ENCODE measurements at regions not wholly inside any gene's neighbourhood (a gene's known extent, or its start where the extent isn't known, plus 50 kb on each side); places are given as distances from the start of the nearest gene placed in this dataset.

- DNase-seq = no peak
Observed at GRCh38 chr6:145368075-145368474, 367.2 kb downstream of the EPM2A start.

DNA sequence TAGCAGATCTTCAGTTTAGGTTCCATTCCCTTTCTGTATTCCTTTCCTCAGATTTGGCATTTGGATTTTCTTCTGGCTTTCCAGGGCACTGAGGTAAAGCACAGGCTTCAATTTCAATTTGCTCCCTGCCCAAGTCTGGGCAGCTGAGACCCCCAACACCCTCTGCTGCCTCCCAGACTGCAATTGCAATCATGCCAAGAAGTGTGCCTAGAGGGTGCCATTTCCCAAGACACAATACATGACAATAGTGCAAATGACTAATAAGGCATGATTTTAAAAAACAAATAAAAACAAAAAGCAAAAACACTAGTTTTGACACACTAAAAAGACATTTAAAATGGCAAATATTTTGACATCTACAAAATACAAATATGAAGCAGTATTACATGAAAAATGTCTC, 364.8 kb downstream of the EPM2A start:
- no peak for DNase-seq

DNA sequence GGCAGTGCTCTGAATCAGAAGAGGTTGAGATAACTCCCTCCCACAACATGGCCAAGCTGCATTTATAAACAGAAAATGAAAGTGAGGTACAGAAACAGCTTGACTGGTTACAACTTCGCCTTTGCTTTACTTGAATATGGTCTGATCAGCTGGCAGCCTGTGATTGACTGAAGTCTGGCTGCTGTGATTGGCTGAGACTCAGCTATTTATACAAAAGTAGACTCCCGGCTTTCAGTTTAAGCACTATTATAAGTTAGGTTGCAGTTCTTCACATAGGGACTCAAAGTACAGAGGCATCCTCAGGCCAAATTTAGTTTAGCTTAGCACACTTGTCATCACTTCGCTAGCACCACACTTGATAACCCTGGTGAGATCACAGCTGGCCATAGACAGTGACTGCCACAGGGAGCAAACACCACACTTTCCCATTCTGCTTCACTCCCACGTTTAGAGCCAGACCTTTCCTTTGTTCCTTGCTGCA, 362.6 kb downstream of the EPM2A start:
- DNase-seq = no peak

- DNase-seq = no peak
Observed at GRCh38 chr6:145373826-145374225, 361.5 kb downstream of the EPM2A start.

DNA sequence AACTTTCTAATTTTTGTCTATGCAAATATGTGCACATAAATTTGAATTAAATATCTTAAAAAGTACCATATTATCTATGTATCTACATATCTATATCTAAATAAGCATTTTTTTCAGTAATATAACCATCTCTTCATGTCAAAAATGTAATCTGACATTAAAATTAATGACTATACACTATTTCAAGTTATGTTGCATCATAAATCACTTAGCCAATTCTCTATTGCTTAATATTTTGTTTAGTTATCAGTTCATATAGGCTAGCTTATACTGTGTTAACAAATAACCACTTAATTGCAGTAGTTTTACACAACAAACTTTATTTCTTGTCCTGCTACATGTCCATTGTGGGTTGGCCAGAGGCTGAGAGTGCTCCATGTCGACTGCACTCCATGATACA, 360.8 kb downstream of the EPM2A start:
- DNase-seq = no peak

DNA sequence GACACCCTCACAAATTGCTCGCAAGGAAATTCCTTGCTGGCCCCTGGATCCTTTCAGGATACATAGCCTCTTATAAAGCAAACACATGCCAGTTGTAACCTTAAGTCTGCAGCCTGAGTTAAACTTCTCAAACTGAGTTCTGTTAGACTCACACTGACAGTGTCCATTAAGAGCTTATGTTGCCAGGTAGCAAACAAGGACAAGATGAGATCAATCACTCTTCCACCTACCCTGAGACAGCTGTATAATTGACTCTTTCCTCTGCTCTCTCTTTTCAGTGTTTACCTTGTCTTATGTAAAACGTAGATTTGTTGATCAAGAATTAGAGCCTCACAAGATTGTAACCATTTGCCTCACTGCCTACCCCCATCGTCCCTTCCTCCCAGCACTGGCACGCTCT, 359.8 kb downstream of the EPM2A start:
- no peak for DNase-seq

GRCh38 chr6:145380186-145380585, 355.1 kb downstream of the EPM2A start:
- no peak for DNase-seq

- no peak for DNase-seq
Observed at GRCh38 chr6:145381941-145382340, 353.4 kb downstream of the EPM2A start.

DNA sequence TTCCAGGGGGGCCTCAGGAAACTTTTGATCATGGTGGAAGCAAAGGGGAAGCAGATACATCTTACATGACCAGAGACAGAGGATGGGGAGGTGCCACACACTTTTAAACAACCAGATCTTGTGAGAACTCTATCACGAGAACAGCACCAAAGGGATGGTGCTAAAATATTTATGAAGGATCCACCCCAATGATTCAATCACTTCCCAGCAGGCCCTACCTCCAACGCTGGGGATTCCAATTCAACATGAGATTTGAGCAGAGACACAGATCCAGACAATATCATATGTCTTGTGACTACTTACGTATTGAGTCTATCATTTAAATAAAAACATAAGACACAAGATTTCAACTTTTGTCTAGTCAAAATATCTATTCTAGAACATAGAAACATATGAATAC, 351.9 kb downstream of the EPM2A start:
- DNase-seq = no peak

- no peak for DNase-seq
Observed at GRCh38 chr6:145384503-145384902, 350.8 kb downstream of the EPM2A start.

DNA sequence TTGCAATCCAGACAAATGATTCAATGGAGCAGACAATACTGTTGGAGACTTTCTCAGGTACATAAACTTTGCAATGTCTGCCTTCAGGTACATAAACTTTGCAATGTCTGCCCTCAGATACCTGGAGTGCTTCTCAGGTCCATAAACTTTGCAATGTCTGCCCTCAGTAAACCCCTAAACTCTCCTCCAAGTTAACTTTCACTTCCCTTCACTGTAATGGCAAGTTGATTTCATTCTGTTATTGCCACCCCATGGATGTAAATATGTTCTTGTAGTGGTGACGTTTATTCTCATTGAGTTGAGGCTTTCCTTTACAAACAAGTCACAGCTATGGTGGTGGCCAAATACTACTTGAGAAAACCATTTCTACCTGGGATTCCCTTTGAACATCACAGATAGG, 338.8 kb downstream of the EPM2A start:
- no peak for DNase-seq

- no peak for DNase-seq
Observed at GRCh38 chr6:145400508-145400907, 334.8 kb downstream of the EPM2A start.

DNA sequence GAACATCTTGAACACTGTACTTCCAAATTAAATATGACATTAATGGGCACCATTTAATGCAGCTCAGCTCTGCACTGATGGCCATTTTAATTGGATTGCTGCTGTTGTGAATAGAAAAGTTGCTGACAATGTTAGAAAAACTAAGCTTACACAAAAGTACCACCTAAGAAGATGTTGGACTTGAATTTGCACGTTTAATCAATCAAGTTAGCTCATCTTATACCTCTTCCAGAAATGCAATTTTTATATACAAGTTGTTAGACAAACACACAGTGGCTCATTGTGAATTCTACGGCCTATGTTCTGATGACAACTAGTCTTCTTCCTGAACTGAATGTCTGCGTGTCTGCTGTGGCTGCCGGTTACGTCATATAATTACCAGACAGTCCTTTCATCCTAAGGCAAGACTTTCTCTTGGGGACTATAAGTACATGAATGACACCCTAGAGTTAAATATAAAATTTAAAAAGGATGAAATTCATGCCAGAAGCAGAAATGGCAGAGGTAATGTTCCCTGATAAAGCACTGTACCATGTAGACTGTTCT, 330.2 kb downstream of the EPM2A start:
- DNase-seq = no peak

DNA sequence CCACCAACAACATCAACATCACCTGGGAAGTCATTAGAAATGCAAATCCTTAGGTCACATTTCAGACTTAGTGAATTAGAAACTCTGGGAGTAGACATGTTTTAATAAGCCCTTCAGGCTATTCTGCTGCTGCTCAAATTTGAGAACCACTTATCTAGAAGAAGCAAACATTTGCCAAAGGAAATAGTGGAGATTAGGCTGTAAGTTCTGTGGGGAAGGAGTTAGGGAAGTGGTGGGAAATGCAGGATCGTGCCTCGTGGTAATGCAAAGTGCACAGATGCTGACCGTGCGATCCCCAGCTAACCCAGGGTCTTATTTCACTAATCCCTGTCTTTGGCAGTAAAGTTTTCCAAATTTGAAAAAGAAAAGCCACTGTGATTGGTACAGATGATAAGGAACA, 328.5 kb downstream of the EPM2A start:
- no peak for DNase-seq

GRCh38 chr6:145415616-145416015, 319.7 kb downstream of the EPM2A start:
- DNase-seq = no peak

DNA sequence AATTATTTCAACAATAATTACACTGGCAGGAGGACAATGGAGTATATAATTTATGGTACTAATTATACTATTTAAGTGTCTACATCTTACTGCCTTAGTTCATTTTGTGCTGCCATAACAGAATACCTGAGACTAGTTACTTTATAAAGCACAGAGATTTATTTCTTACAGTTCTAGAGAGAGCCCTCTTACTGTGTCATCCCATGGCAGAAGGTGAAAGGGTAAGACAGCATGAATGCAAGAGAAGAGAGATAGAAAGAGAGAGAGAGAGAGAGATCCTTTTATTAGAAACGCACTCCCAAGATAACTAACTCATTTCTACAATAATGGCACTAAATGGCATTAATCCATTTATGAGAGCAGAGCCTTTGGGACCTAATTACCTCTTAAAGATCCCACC, 314.7 kb downstream of the EPM2A start:
- no peak for DNase-seq

DNA sequence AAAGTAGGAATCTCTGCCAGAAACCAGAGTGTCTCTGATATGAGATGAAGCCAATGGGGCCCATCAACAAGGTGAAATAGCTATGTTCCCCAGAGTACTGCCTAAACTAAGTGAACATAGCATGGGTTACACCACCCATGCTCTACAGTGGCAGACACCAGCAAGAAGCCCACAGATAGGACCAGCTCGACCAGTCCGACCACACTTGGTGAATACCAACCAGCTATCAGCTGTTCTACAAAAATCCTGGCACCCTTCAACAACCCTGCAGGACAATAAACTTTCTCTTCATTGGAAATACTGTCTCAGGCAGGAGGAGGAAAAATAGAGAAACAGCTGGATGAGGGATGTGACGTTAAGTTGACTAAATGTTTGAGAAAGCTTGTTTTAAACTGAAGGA, 311.4 kb downstream of the EPM2A start:
- DNase-seq = no peak

GRCh38 chr6:145427232-145427631, 308.1 kb downstream of the EPM2A start:
- no peak for DNase-seq

DNA sequence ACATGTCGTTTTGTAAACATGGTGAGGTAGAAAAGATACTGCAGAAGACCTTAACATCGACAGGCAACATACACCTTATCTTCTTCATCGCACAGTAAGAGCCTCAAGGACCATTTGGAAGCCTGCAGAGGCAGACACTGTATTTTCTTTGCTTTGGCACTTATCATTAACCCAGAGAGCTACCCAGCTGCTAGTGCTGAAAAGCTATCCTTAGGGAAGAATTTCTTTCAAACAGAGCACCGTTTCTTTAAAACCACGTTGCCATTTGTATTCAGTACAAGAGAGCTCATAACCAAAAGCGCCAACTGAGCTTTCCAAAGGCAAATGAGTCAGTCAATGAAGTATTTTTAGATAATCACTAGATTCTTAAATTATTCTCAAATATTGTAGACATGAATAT, 306.6 kb downstream of the EPM2A start:
- no peak for DNase-seq

DNA sequence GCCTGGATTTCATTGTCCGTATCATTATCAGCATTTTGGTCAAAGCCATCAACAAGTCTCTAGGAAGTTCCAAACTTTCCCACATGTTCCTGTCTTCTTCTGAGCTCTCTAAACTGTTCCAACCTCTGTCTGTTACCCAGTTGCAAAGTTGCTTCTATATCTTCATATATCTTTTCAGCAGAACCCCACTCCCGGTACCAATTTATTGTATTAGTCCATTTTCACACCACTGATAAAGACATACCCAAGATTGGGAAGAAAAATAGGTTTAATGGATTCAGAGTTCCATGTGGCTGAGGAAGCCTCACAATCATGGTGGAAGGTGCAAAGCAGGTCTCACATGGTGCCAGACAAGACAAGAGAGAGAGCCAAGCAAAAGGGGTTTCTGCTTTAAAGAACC, 293.2 kb downstream of the EPM2A start:
- no peak for DNase-seq

DNA sequence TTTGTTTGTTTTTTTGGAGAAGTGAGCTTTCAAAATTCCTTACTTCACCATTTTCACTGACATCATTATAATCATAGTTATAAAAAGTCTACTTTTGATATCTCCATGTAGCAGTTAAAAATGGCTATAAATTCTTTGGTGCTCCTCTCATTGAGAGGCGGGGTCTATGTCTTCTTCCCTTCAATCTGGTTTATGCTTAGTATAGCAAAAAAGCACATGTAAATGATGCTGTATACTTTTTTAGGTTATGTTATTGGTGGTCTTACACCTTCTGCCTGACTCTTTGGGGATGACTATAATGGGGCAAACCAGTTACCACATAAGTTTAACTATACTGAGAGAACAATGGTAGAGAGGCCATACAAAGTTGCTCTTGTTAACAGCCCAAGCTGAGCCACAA, 289.6 kb downstream of the EPM2A start:
- no peak for DNase-seq

DNA sequence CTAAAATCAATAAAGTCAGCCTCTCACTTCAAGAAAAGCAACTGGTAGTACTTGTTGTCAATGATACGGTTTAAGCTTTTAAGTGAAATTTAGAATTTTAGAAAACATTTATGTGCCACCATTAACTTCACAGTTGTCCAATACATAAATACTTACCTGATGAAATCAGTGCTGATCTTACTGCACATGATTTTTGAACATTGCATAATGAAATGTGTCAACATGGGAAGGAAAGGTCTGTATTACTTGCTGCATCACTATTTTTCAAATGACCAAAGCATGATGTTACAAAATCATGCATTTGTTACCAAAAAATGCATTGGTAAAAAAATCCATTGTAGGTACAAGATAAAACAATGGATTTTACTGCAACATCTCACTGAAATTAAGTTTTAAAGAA, 284.3 kb downstream of the EPM2A start:
- DNase-seq = no peak

- DNase-seq = no peak
Observed at GRCh38 chr6:145453376-145453775, 281.9 kb downstream of the EPM2A start.

DNA sequence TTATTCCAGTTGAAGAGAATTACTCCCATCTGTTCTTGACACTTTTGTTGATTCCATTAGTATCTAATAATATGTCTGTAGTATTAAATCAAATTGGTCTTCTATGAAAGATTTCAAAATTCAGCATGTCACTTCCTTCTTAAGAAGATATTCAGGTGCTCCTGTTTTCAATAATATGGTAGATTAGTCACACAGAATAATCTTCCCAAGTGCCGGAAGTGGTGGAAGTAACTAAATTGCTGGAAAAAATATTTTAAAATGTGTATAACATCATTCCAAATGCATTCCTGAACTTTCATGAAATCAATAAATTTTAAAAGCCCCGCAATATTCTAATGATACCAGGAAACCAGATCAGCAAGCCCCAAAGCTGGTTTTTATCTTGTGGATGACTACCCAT, 281.3 kb downstream of the EPM2A start:
- DNase-seq = no peak

DNA sequence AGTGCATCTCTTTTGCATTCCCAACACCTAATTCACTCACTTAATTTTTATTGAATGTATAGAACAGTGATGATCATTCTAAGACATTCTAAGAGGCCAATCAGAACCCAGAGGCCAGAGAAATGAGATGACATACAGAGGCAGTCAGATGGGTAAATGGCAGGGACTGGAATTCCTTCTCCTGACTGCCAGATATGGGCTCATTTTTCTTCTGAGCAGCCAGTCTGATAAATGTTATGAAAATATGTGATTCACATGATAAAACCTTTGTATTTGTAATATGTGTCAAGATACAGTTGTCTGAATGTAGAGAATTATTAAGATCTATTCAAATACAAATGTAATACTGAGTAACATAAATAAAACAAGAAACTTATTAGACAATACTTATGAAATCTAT, 277.8 kb downstream of the EPM2A start:
- no peak for DNase-seq

GRCh38 chr6:145468534-145468933, 266.8 kb downstream of the EPM2A start:
- DNase-seq = no peak

Measured in stimulated activated CD4-positive, alpha-beta T cell treated with anti-CD3 and anti-CD28 coated beads, Interleukin-12 subunit alpha, Interleukin-12 subunit beta, amount 100 ng/mL, for 4 hours (primary cell).